K562 (cell line): ENCODE measurements at regions not wholly inside any gene's neighbourhood (a gene's known extent, or its start where the extent isn't known, plus 50 kb on each side); places are given as distances from the start of the nearest gene placed in this dataset.

Source experiments
- ATAC-seq: fragments of 200-7000 bp; cut with Tn5 transposase; 3 replicates; pipeline ENCODE4 v1.9.1; 2020; ENCODE audit warnings: moderate library complexity
- BruUV-seq: library from RNA; stranded (reverse); fragments of 400-500 nt; replicated peaks from 2 replicates; lab custom pipeline; 2021; lab: Mats Ljungman, UMichigan
- CTCF ChIA-PET: fragments of 300-600 bp; formaldehyde crosslinking; extraction: SDS; loops from one replicate; lab custom pipeline; 2021; ENCODE audit warnings: low intra/inter-chr PET ratio; lab: Yijun Ruan, JAX
- POLR2A ChIA-PET: fragments of 300-600, 350-650 bp; sonication (Branson Sonifier 250); formaldehyde crosslinking; extraction: SDS; loops from one replicate; lab custom pipeline; 2021; ENCODE audit warnings: antibody characterized with exemption, inconsistent platforms; lab: Yijun Ruan, JAX
- DNase-seq, 4 experiments: peaks; one replicate each; pipeline versions ENCODE4 v3.0.0 to v3.0.0-alpha.2; 2011 to 2018; ENCODE audit warnings: low spot score in 3 of 4, mixed read lengths in 3 of 4; ENCODE audit errors: extremely low read depth in 1 of 4
- FAIRE-seq: peaks from 2 replicates; lab custom pipeline; 2011; peaks lifted over from hg19 to GRCh38; lab: Jason Lieb, UNC
- H2AFZ ChIP-seq: 2 replicates; pipeline ENCODE4 v1.6.0; 2011; ENCODE audit warnings: low read depth, low read length, control low read depth, inconsistent platforms
- H3K27ac ChIP-seq: fragments of 200-600 bp; 3 replicates; pipeline ENCODE4 v1.8.0; 2011; ENCODE audit warnings: low read depth, mild to moderate bottlenecking, control low read depth, inconsistent platforms, low read length, moderate library complexity, mixed read lengths; ENCODE audit errors: extremely low read depth
- H3K27me3 ChIP-seq, 2 experiments: fragments of 300-600 bp in 1 of 2; 2 replicates in 1 of 2; 3 replicates in 1 of 2; pipeline versions ENCODE4 v1.6.0 to v1.8.0; 2011; ENCODE audit warnings: inconsistent platforms in 2 of 2, low read length in 2 of 2, mild to moderate bottlenecking in 1 of 2, mixed read lengths in 1 of 2, moderate library complexity in 1 of 2; ENCODE audit not compliant: control insufficient read depth in 2 of 2, insufficient read depth in 2 of 2
- H3K36me3 ChIP-seq: fragments of 300-600 bp; 3 replicates; pipeline ENCODE4 v1.8.0; 2011; ENCODE audit warnings: mild to moderate bottlenecking, low read length, inconsistent platforms; ENCODE audit not compliant: control insufficient read depth, insufficient read depth
- H3K4me1 ChIP-seq, 2 experiments: fragments of 200-600 bp in 1 of 2; replicated peaks in 1 of 2; 2 replicates in 1 of 2; 3 replicates in 1 of 2; pipeline versions ENCODE4 v1.5.1 to v1.8.0; 2011; ENCODE audit warnings: inconsistent platforms in 2 of 2, low read length in 2 of 2, mild to moderate bottlenecking in 1 of 2, mixed read lengths in 1 of 2, moderate library complexity in 1 of 2; ENCODE audit not compliant: control insufficient read depth in 2 of 2, insufficient read depth in 2 of 2
- H3K4me2 ChIP-seq: 2 replicates; pipeline ENCODE4 v1.6.1; 2011; ENCODE audit warnings: low read length, control low read depth, inconsistent platforms, mixed read lengths; ENCODE audit not compliant: insufficient read depth
- H3K4me3 ChIP-seq: fragments of 200-600 bp; sonication (generic), shearing (Covaris generic); 2 replicates; pipeline ENCODE4 v1.5.1; 2016; ENCODE audit warnings: control low read depth, inconsistent platforms
- H3K79me2 ChIP-seq: fragments of 200-600 bp; 3 replicates; pipeline ENCODE4 v1.8.0; 2011; ENCODE audit warnings: low read length, inconsistent platforms; ENCODE audit not compliant: control insufficient read depth, insufficient read depth
- H3K9ac ChIP-seq, 2 experiments: 2 replicates each; pipeline versions ENCODE4 v1.6.0 to v1.6.1; 2011; ENCODE audit warnings: low read depth in 2 of 2, low read length in 2 of 2, control low read depth in 1 of 2, inconsistent platforms in 1 of 2, mild to moderate bottlenecking in 1 of 2, mixed read lengths in 1 of 2; ENCODE audit not compliant: insufficient read depth in 1 of 2
- H3K9me1 ChIP-seq: one replicate; pipeline ENCODE4 v1.6.0; 2011; ENCODE audit warnings: inconsistent platforms, mild to moderate bottlenecking, low read length, moderate library complexity; ENCODE audit not compliant: control insufficient read depth, insufficient read depth
- H3K9me3 ChIP-seq: replicated peaks from 2 replicates; pipeline ENCODE4 v1.5.1; 2011; ENCODE audit warnings: low read depth, low read length, inconsistent platforms; ENCODE audit not compliant: control insufficient read depth, insufficient read depth
- H4K20me1 ChIP-seq: replicated peaks from 2 replicates; pipeline ENCODE4 v1.6.1; 2011; ENCODE audit warnings: low read length, inconsistent platforms, mixed read lengths; ENCODE audit not compliant: control insufficient read depth, insufficient read depth
- BRCA1 ChIP-seq, 2 experiments: fragments of 450-650 bp in 1 of 2; sonication (generic) in 1 of 2; formaldehyde crosslinking in 1 of 2; IDR thresholded peaks; 2 replicates each; pipeline versions ENCODE4 v1.5.0 to v1.6.1; 2017 to 2020; ENCODE audit warnings: mild to moderate bottlenecking in 1 of 2, missing genetic modification reagents in 1 of 2
- CBX5 ChIP-seq: IDR thresholded peaks from 2 replicates; pipeline ENCODE4 v1.6.1; 2014; ENCODE audit warnings: low read depth, borderline replicate concordance
- IRF2 ChIP-seq: sonication (generic); formaldehyde crosslinking; IDR thresholded peaks from 2 replicates; pipeline ENCODE4 v1.8.1; 2022; ENCODE audit warnings: mild to moderate bottlenecking, missing genetic modification reagents
- RHOXF2B ChIP-seq: fragments of 250-450 bp; sonication (Bioruptor Pico); conservative IDR thresholded peaks from 2 replicates; pipeline ENCODE4 v1.5.1; 2021
- TCF15 ChIP-seq: fragments of 250-450 bp; sonication (Bioruptor Pico); IDR thresholded peaks from 2 replicates; pipeline ENCODE4 v1.8.0; 2022; ENCODE audit warnings: moderate library complexity, mild to moderate bottlenecking, inconsistent platforms
- ZBTB2 ChIP-seq: fragments of 450-650 bp; IDR thresholded peaks from 2 replicates; pipeline ENCODE4 v1.6.1; 2016; ENCODE audit warnings: antibody characterized with exemption
- ZKSCAN3 ChIP-seq: fragments of 250-450 bp; sonication (Bioruptor Pico); IDR thresholded peaks from 2 replicates; pipeline ENCODE4 v1.4.0; 2020
- ZNF232 ChIP-seq: sonication (generic); formaldehyde crosslinking; IDR thresholded peaks from 2 replicates; pipeline ENCODE4 v1.8.0; 2022; ENCODE audit warnings: mild to moderate bottlenecking, missing genetic modification reagents
- ZNF316 ChIP-seq: fragments of 450-650 bp; IDR thresholded peaks from 2 replicates; pipeline ENCODE4 v1.6.1; 2016
- ZNF511 ChIP-seq: sonication (generic); formaldehyde crosslinking; IDR thresholded peaks from 2 replicates; pipeline ENCODE4 v1.8.0; 2022; ENCODE audit warnings: mild to moderate bottlenecking, missing genetic modification reagents
- ZNF655 ChIP-seq: fragments of 250-450 bp; sonication (Bioruptor Pico); IDR thresholded peaks from 2 replicates; pipeline ENCODE4 v1.5.0; 2021
- ZZZ3 ChIP-seq: fragments of 450-650 bp; IDR thresholded peaks from 2 replicates; pipeline ENCODE4 v1.6.1; 2016; ENCODE audit warnings: antibody characterized with exemption, mild to moderate bottlenecking, moderate library complexity
- WGBS: fragments of 100-300 bp; shearing (Covaris generic); methylation state at CpG from one replicate; pipeline ENCODE4 v1.1.6; 2016; ENCODE audit warnings: low coverage, mixed read lengths; ENCODE audit not compliant: insufficient coverage; ENCODE audit errors: missing lambda C conversion rate; 5-methylcytosine and 5-hydroxymethylcytosine counted together
- in situ Hi-C: fragments of 300-500 bp; cut with MboI; formaldehyde crosslinking; loops from 4 replicates; pipeline ENCODE4 v1.15.0; 2018; ENCODE audit warnings: inconsistent platforms, mixed read lengths
- intact Hi-C: fragments of 100-400 bp; cut with micrococcal nuclease; formaldehyde crosslinking; loops from 2 replicates; pipeline ENCODE4 v1.14.2; 2022

GRCh38 chr14:86196471-86196870 lies 666.5 kb downstream of the FLRT2 start (continued):
- TF ChIP-seq ZZZ3, result no peak
- TF ChIP-seq IRF2 (CRISPR knock-in tag), result no peak

GRCh38 chr14:86193756-86194155 lies 663.8 kb downstream of the FLRT2 start:
- Histone ChIP-seq H3K4me3 (no peak overlapping the region), H3K9me3 (no peaks in the 10 kb centered on the region), H3K27me3 (no peaks in the 10 kb centered on the region), H4K20me1 (no peaks in the 10 kb centered on the region), H3K79me2 (no peaks in the 10 kb centered on the region), H3K36me3 (no peaks in the 10 kb centered on the region), H3K27ac (no peak overlapping the region), H3K9me1 (no peaks in the 10 kb centered on the region), H3K4me1 (no peaks in the 10 kb centered on the region), H3K9ac (no peak overlapping the region), H2AFZ (no peak overlapping the region), H3K4me2 (no peak overlapping the region)
- CTCF ChIA-PET, result no interaction called here
- intact Hi-C loops, result no loop called here
- in situ Hi-C loops, result no loop called here
- POLR2A ChIA-PET, result no interaction called here
- FAIRE-seq (no peak), ATAC-seq (no peak), DNase-seq (no peak)
- BruUV-seq, result no TSS peak
- WGBS, result 0% methylated on average over 3 of the region's 3 CpGs
- TF ChIP-seq ZKSCAN3 (CRISPR knock-in tag) (no peak), ZNF316 (no peak), IRF2 (CRISPR knock-in tag) (no peak), ZBTB2 (no peak), RHOXF2B (CRISPR knock-in tag) (no peak), CBX5 (no peak), ZNF232 (no peak), BRCA1 (IDR thresholded peaks at IDR 0.05) (no peak), BRCA1 (CRISPR knock-in tag; IDR thresholded peaks at IDR 0.05) (no peak), TCF15 (no peak), ZNF655 (CRISPR knock-in tag) (no peak), ZNF511 (CRISPR knock-in tag) (no peak)
